A673 (cell line): ENCODE measurements at regions not wholly inside any gene's neighbourhood (a gene's known extent, or its start where the extent isn't known, plus 50 kb on each side); places are given as distances from the start of the nearest gene placed in this dataset.

ENCODE experiments used
- BruUV-seq: library from RNA; stranded (reverse); fragments of 400-500 nt; replicated peaks from 2 replicates; lab custom pipeline; 2021; lab: Mats Ljungman, UMichigan
- CTCF ChIA-PET: fragments of 300-600 bp; sonication (Branson Sonifier 250); formaldehyde crosslinking; loops from one replicate; lab custom pipeline; 2022; ENCODE audit warnings: antibody characterized with exemption; lab: Charles Lee
- POLR2A ChIA-PET: fragments of 300-600 bp; sonication (Branson Sonifier 250); formaldehyde crosslinking; loops from one replicate; lab custom pipeline; 2022; ENCODE audit warnings: antibody characterized with exemption; ENCODE audit not compliant: low non-redundant PET; lab: Charles Lee
- DNase-seq: peaks from one replicate; pipeline ENCODE4 v3.0.0-alpha.2; 2015; ENCODE audit warnings: low spot score
- H3K27ac ChIP-seq: fragments of 200-600 bp; sonication (generic); 2 replicates; pipeline ENCODE4 v1.5.1; 2016; ENCODE audit warnings: mixed run types, low read depth, mild to moderate bottlenecking, mixed read lengths, antibody characterized with exemption, low read length; ENCODE audit not compliant: poor library complexity, severe bottlenecking
- H3K27me3 ChIP-seq: fragments of 200-600 bp; sonication (generic); replicated peaks from 2 replicates; pipeline ENCODE4 v1.6.1; 2017; ENCODE audit warnings: mixed run types, low read depth, mild to moderate bottlenecking, mixed read lengths, antibody characterized with exemption, low read length; ENCODE audit not compliant: insufficient read depth, poor library complexity
- H3K36me3 ChIP-seq: fragments of 200-600 bp; sonication (generic); 2 replicates; pipeline ENCODE4 v1.6.1; 2016; ENCODE audit warnings: mixed run types, mild to moderate bottlenecking, mixed read lengths, antibody characterized with exemption, low read length; ENCODE audit not compliant: insufficient read depth, poor library complexity, severe bottlenecking
- H3K4me1 ChIP-seq: fragments of 200-600 bp; sonication (generic); 2 replicates; pipeline ENCODE4 v1.6.1; 2017; ENCODE audit warnings: mixed run types, mild to moderate bottlenecking, mixed read lengths, antibody characterized with exemption, low read length; ENCODE audit not compliant: insufficient read depth, poor library complexity, severe bottlenecking
- H3K4me3 ChIP-seq: fragments of 200-600 bp; sonication (generic); 2 replicates; pipeline ENCODE4 v1.5.1; 2016; ENCODE audit warnings: low read depth, mixed run types, mild to moderate bottlenecking, mixed read lengths, low read length; ENCODE audit not compliant: poor library complexity, severe bottlenecking
- H3K9me3 ChIP-seq: fragments of 200-600 bp; sonication (generic); 2 replicates; pipeline ENCODE4 v1.6.1; 2016; ENCODE audit warnings: mixed run types, low read depth, mild to moderate bottlenecking, mixed read lengths, antibody characterized with exemption, low read length; ENCODE audit not compliant: poor library complexity, severe bottlenecking
- CTCF ChIP-seq: fragments of 300-800, 200-600 bp; sonication (generic); conservative IDR thresholded peaks from 2 replicates; pipeline ENCODE4 v1.5.1; 2017; ENCODE audit warnings: low read depth, mild to moderate bottlenecking, antibody characterized with exemption, low read length, moderate library complexity, mixed read lengths
- EZH2 ChIP-seq: fragments of 200-600 bp; sonication (generic); IDR thresholded peaks from 2 replicates; pipeline ENCODE4 v1.6.1; 2017; ENCODE audit warnings: borderline replicate concordance, low read depth, mild to moderate bottlenecking, mixed read lengths, antibody characterized with exemption, low read length; ENCODE audit not compliant: poor library complexity, severe bottlenecking
- intact Hi-C: fragments of 100-400 bp; cut with micrococcal nuclease; formaldehyde crosslinking; loops from one replicate; pipeline ENCODE4 v1.10.0; 2022; ENCODE audit not compliant: unreplicated experiment

- H3K27ac ChIP-seq, result no peak overlapping the region
- ChIA-PET CTCF (no interaction called here), POLR2A (no interaction called here)
- intact Hi-C loops, result no loop called here
- no peaks in the 10 kb centered on the region for H3K4me1 ChIP-seq
- H3K36me3 ChIP-seq, result no peaks in the 10 kb centered on the region
- no peak overlapping the region for H3K4me3 ChIP-seq
- no peaks in the 10 kb centered on the region for H3K27me3 ChIP-seq
- TF ChIP-seq EZH2 (no peak), CTCF (no peak)
- no peaks in the 10 kb centered on the region for H3K9me3 ChIP-seq
- no peak for DNase-seq
- no TSS peak for BruUV-seq
Measured at GRCh38 chr4:134425756-134426155, 224.2 kb upstream of the PABPC4L start.

DNA sequence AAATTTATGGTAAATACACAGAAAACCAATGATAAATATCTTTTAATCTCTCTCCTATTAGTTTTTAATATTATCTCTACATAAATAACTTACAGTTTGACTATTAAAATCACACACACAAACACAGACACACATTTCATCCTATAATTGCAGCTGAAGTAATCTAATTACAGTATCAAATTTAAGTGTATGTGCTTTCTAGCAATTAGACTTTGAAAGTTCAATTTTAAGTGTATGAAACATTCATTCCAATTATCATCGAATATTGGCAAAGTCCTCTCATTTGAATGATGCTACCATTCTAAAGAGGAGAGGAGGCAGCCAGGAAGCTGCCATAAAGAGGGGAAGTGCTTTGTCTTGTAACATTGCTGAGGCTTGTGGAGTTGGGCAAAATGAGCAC is 221.2 kb upstream of the PABPC4L start:
- ChIA-PET CTCF (no interaction called here), POLR2A (no interaction called here)
- BruUV-seq, result no TSS peak
- no peak overlapping the region for H3K27ac ChIP-seq
- DNase-seq, result peak; percentile 8
- intact Hi-C loops, result no loop called here
- no peaks in the 10 kb centered on the region for H3K27me3 ChIP-seq
- no peaks in the 10 kb centered on the region for H3K36me3 ChIP-seq
- H3K4me1 ChIP-seq, result no peaks in the 10 kb centered on the region
- TF ChIP-seq CTCF (no peak), EZH2 (no peak)
- no peaks in the 10 kb centered on the region for H3K9me3 ChIP-seq
- H3K4me3 ChIP-seq, result no peak overlapping the region

DNA sequence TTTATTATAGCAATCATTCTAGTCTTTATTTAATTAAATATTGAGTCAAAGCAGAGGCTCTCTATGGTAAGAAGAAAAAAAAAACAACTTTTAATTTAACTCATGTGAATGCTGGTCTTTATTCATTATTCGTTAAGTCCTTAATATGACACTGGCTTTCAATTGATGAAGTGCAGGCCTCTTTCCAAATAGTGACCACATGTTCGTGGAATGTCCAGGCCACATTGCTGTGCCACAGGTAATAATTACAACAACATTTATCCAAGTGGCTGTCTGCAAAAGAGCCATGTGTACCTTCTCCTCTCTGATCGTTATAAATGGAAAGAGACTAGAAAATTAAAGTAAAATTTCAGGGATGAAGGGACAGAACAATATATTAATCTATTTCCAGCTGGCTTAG is 220.1 kb upstream of the PABPC4L start:
- H3K36me3 ChIP-seq, result no peaks in the 10 kb centered on the region
- CTCF ChIA-PET, result no interaction called here
- H3K4me1 ChIP-seq, result no peaks in the 10 kb centered on the region
- intact Hi-C loops, result no loop called here
- H3K4me3 ChIP-seq, result no peak overlapping the region
- TF ChIP-seq EZH2, result no peak
- no peak for TF ChIP-seq CTCF
- H3K27ac ChIP-seq, result no peak overlapping the region
- DNase-seq, result no peak
- no peaks in the 10 kb centered on the region for H3K27me3 ChIP-seq
- BruUV-seq, result no TSS peak
- POLR2A ChIA-PET, result no interaction called here
- no peaks in the 10 kb centered on the region for H3K9me3 ChIP-seq
